Posterior cingulate gyrus (tissue), 11 donors: ENCODE measurements at regions not wholly inside any gene's neighbourhood (a gene's known extent, or its start where the extent isn't known, plus 50 kb on each side); places are given as distances from the start of the nearest gene placed in this dataset.
"Not testable (repeated sequence)": the region's sequence is repeated elsewhere in the genome, so short reads cannot be mapped to it uniquely, and the experiment has no call there.

Experiments used
- DNase-seq, 10 donors: peaks; one replicate each; pipeline versions ENCODE4 v3.0.0 to v3.0.0-alpha.2; 2020 to 2021; ENCODE audit warnings: mixed read lengths in 3 of 10
- intact Hi-C: fragments of 100-400 bp; cut with DNase I; formaldehyde crosslinking; loops from one replicate; pipeline ENCODE4 v1.15.1; 2023

GRCh38 chr11:98307827-98308491, 712.8 kb upstream of the CNTN5 start:
- no peak for DNase-seq
- intact Hi-C loops = no loop called here

- intact Hi-C loops, DNase-seq: not testable (repeated sequence)
Observed at GRCh38 chr11:98330306-98330705, 690.4 kb upstream of the CNTN5 start.

- no peak for DNase-seq
- intact Hi-C loops = no loop called here
Observed at GRCh38 chr11:98358551-98358950, 662.2 kb upstream of the CNTN5 start.

- no peak for DNase-seq
- intact Hi-C loops = no loop called here
Observed at GRCh38 chr11:98365190-98365589, 655.6 kb upstream of the CNTN5 start.

- intact Hi-C loops = no loop called here
- no peak for DNase-seq
Observed at GRCh38 chr11:98365941-98366340, 654.8 kb upstream of the CNTN5 start.

GRCh38 chr11:98390391-98390790, 630.4 kb upstream of the CNTN5 start:
- intact Hi-C loops = no loop called here
- DNase-seq = no peak

- DNase-seq, intact Hi-C loops: not testable (repeated sequence)
Observed at GRCh38 chr11:98394500-98394899, 626.2 kb upstream of the CNTN5 start.

GRCh38 chr11:98398508-98398907, 622.2 kb upstream of the CNTN5 start:
- intact Hi-C loops = no loop called here
- DNase-seq = no peak

- DNase-seq = no peak
- intact Hi-C loops = no loop called here
Observed at GRCh38 chr11:98409069-98409468, 611.7 kb upstream of the CNTN5 start.

GRCh38 chr11:98411777-98412176, 609.0 kb upstream of the CNTN5 start:
- no peak for DNase-seq
- intact Hi-C loops = no loop called here

- DNase-seq = no peak
- intact Hi-C loops = no loop called here
Observed at GRCh38 chr11:98417256-98417755, 603.4 kb upstream of the CNTN5 start.

- DNase-seq = no peak
- intact Hi-C loops = no loop called here
Observed at GRCh38 chr11:98423933-98424332, 596.8 kb upstream of the CNTN5 start.

GRCh38 chr11:98424773-98425172, 596.0 kb upstream of the CNTN5 start:
- DNase-seq, intact Hi-C loops: not testable (repeated sequence)

- intact Hi-C loops = no loop called here
- no peak for DNase-seq
Observed at GRCh38 chr11:98431463-98432359, 589.0 kb upstream of the CNTN5 start.

GRCh38 chr11:98434296-98434695, 586.5 kb upstream of the CNTN5 start:
- DNase-seq = peak in 6 of 10 donors; percentile 18 to 89 (median 48)

GRCh38 chr11:98453378-98453777, 567.4 kb upstream of the CNTN5 start:
- intact Hi-C loops = no loop called here

More at GRCh38 chr11:98434296-98434695, 586.5 kb upstream of the CNTN5 start:
- intact Hi-C loops = no loop called here

GRCh38 chr11:98455500-98456307, 565.0 kb upstream of the CNTN5 start:
- DNase-seq = peak in 4 of 10 donors; percentile 10 to 72 (median 30)
- intact Hi-C loops = no loop called here

More at GRCh38 chr11:98453378-98453777, 567.4 kb upstream of the CNTN5 start:
- peak in 1 of 10 donors; percentile 66 for DNase-seq

- peak in 2 of 10 donors; percentile 49 to 61 for DNase-seq
- intact Hi-C loops = no loop called here
Observed at GRCh38 chr11:98456308-98456680, 564.5 kb upstream of the CNTN5 start.

GRCh38 chr11:98495016-98495415, 525.7 kb upstream of the CNTN5 start:
- DNase-seq = no peak
- intact Hi-C loops = no loop called here

GRCh38 chr11:98495601-98496000, 525.1 kb upstream of the CNTN5 start:
- no peak for DNase-seq
- intact Hi-C loops = no loop called here

GRCh38 chr11:98507208-98507607, 513.5 kb upstream of the CNTN5 start:
- DNase-seq = no peak
- intact Hi-C loops = no loop called here
